K562 (cell line): ENCODE measurements at regions not wholly inside any gene's neighbourhood (a gene's known extent, or its start where the extent isn't known, plus 50 kb on each side); places are given as distances from the start of the nearest gene placed in this dataset.

Source experiments
- ATAC-seq: fragments of 200-7000 bp; cut with Tn5 transposase; 3 replicates; pipeline ENCODE4 v1.9.1; 2020; ENCODE audit warnings: moderate library complexity
- BruUV-seq: library from RNA; stranded (reverse); fragments of 400-500 nt; replicated peaks from 2 replicates; lab custom pipeline; 2021; lab: Mats Ljungman, UMichigan
- CTCF ChIA-PET: fragments of 300-600 bp; formaldehyde crosslinking; extraction: SDS; loops from one replicate; lab custom pipeline; 2021; ENCODE audit warnings: low intra/inter-chr PET ratio; lab: Yijun Ruan, JAX
- POLR2A ChIA-PET: fragments of 300-600, 350-650 bp; sonication (Branson Sonifier 250); formaldehyde crosslinking; extraction: SDS; loops from one replicate; lab custom pipeline; 2021; ENCODE audit warnings: antibody characterized with exemption, inconsistent platforms; lab: Yijun Ruan, JAX
- DNase-seq, 4 experiments: peaks; one replicate each; pipeline versions ENCODE4 v3.0.0 to v3.0.0-alpha.2; 2011 to 2018; ENCODE audit warnings: low spot score in 3 of 4, mixed read lengths in 3 of 4; ENCODE audit errors: extremely low read depth in 1 of 4
- FAIRE-seq: peaks from 2 replicates; lab custom pipeline; 2011; peaks lifted over from hg19 to GRCh38; lab: Jason Lieb, UNC
- H2AFZ ChIP-seq: 2 replicates; pipeline ENCODE4 v1.6.0; 2011; ENCODE audit warnings: low read depth, low read length, control low read depth, inconsistent platforms
- H3K27ac ChIP-seq: fragments of 200-600 bp; 3 replicates; pipeline ENCODE4 v1.8.0; 2011; ENCODE audit warnings: low read depth, mild to moderate bottlenecking, control low read depth, inconsistent platforms, low read length, moderate library complexity, mixed read lengths; ENCODE audit errors: extremely low read depth
- H3K27me3 ChIP-seq, 2 experiments: fragments of 300-600 bp in 1 of 2; 2 replicates in 1 of 2; 3 replicates in 1 of 2; pipeline versions ENCODE4 v1.6.0 to v1.8.0; 2011; ENCODE audit warnings: inconsistent platforms in 2 of 2, low read length in 2 of 2, mild to moderate bottlenecking in 1 of 2, mixed read lengths in 1 of 2, moderate library complexity in 1 of 2; ENCODE audit not compliant: control insufficient read depth in 2 of 2, insufficient read depth in 2 of 2
- H3K36me3 ChIP-seq: fragments of 300-600 bp; 3 replicates; pipeline ENCODE4 v1.8.0; 2011; ENCODE audit warnings: mild to moderate bottlenecking, low read length, inconsistent platforms; ENCODE audit not compliant: control insufficient read depth, insufficient read depth
- H3K4me1 ChIP-seq, 2 experiments: fragments of 200-600 bp in 1 of 2; replicated peaks in 1 of 2; 2 replicates in 1 of 2; 3 replicates in 1 of 2; pipeline versions ENCODE4 v1.5.1 to v1.8.0; 2011; ENCODE audit warnings: inconsistent platforms in 2 of 2, low read length in 2 of 2, mild to moderate bottlenecking in 1 of 2, mixed read lengths in 1 of 2, moderate library complexity in 1 of 2; ENCODE audit not compliant: control insufficient read depth in 2 of 2, insufficient read depth in 2 of 2
- H3K4me2 ChIP-seq: 2 replicates; pipeline ENCODE4 v1.6.1; 2011; ENCODE audit warnings: low read length, control low read depth, inconsistent platforms, mixed read lengths; ENCODE audit not compliant: insufficient read depth
- H3K4me3 ChIP-seq: fragments of 200-600 bp; sonication (generic), shearing (Covaris generic); 2 replicates; pipeline ENCODE4 v1.5.1; 2016; ENCODE audit warnings: control low read depth, inconsistent platforms
- H3K79me2 ChIP-seq: fragments of 200-600 bp; 3 replicates; pipeline ENCODE4 v1.8.0; 2011; ENCODE audit warnings: low read length, inconsistent platforms; ENCODE audit not compliant: control insufficient read depth, insufficient read depth
- H3K9ac ChIP-seq, 2 experiments: 2 replicates each; pipeline versions ENCODE4 v1.6.0 to v1.6.1; 2011; ENCODE audit warnings: low read depth in 2 of 2, low read length in 2 of 2, control low read depth in 1 of 2, inconsistent platforms in 1 of 2, mild to moderate bottlenecking in 1 of 2, mixed read lengths in 1 of 2; ENCODE audit not compliant: insufficient read depth in 1 of 2
- H3K9me1 ChIP-seq: one replicate; pipeline ENCODE4 v1.6.0; 2011; ENCODE audit warnings: inconsistent platforms, mild to moderate bottlenecking, low read length, moderate library complexity; ENCODE audit not compliant: control insufficient read depth, insufficient read depth
- H3K9me3 ChIP-seq: replicated peaks from 2 replicates; pipeline ENCODE4 v1.5.1; 2011; ENCODE audit warnings: low read depth, low read length, inconsistent platforms; ENCODE audit not compliant: control insufficient read depth, insufficient read depth
- H4K20me1 ChIP-seq: replicated peaks from 2 replicates; pipeline ENCODE4 v1.6.1; 2011; ENCODE audit warnings: low read length, inconsistent platforms, mixed read lengths; ENCODE audit not compliant: control insufficient read depth, insufficient read depth
- CBX5 ChIP-seq: IDR thresholded peaks from 2 replicates; pipeline ENCODE4 v1.6.1; 2014; ENCODE audit warnings: low read depth, borderline replicate concordance
- DPF2 ChIP-seq: fragments of 450-650 bp; IDR thresholded peaks from 2 replicates; pipeline ENCODE4 v1.6.1; 2016
- HDAC3 ChIP-seq: fragments of 450-650 bp; IDR thresholded peaks from 2 replicates; pipeline ENCODE4 v1.6.1; 2018; ENCODE audit warnings: borderline replicate concordance, mild to moderate bottlenecking, moderate library complexity; ENCODE audit not compliant: partially characterized antibody
- HNRNPLL ChIP-seq: fragments of 200-400 bp; formaldehyde crosslinking; IDR thresholded peaks from 2 replicates; pipeline ENCODE4 v1.6.1; 2017; ENCODE audit warnings: low read length, low read depth, mild to moderate bottlenecking; ENCODE audit not compliant: poor library complexity, severe bottlenecking
- MCM2 ChIP-seq: fragments of 450-650 bp; IDR thresholded peaks from 2 replicates; pipeline ENCODE4 v1.6.1; 2017; ENCODE audit warnings: low read depth, mild to moderate bottlenecking
- PBX2 ChIP-seq, 2 experiments: IDR thresholded peaks in 1 of 2; conservative IDR thresholded peaks in 1 of 2; 2 replicates each; pipeline ENCODE4 v1.6.1; 2016; ENCODE audit warnings: low read depth in 2 of 2, mild to moderate bottlenecking in 1 of 2, missing compliant biosample characterization in 1 of 2, missing genetic modification characterization in 1 of 2, moderate library complexity in 1 of 2
- RAD51 ChIP-seq: fragments of 450-650 bp; IDR thresholded peaks from 2 replicates; pipeline ENCODE4 v1.7.1; 2016; ENCODE audit warnings: low read depth, mild to moderate bottlenecking, borderline replicate concordance
- REST ChIP-seq, 2 experiments: fragments of 450-650 bp; formaldehyde crosslinking in 1 of 2; IDR thresholded peaks; 2 replicates each; pipeline versions ENCODE4 v1.4.0 to v1.6.1; 2014 to 2020; ENCODE audit warnings: mild to moderate bottlenecking in 2 of 2, borderline replicate concordance in 1 of 2, low read depth in 1 of 2
- RFX7 ChIP-seq: fragments of 250-450 bp; sonication (Bioruptor Pico); IDR thresholded peaks from 2 replicates; pipeline ENCODE4 v1.5.1; 2021; ENCODE audit warnings: mild to moderate bottlenecking
- SOX6 ChIP-seq: fragments of 450-650 bp; IDR thresholded peaks from 2 replicates; pipeline ENCODE4 v1.6.1; 2014; ENCODE audit warnings: mild to moderate bottlenecking
- ZFP1 ChIP-seq: fragments of 450-650 bp; formaldehyde crosslinking; IDR thresholded peaks from 2 replicates; pipeline ENCODE4 v1.4.0; 2020; ENCODE audit warnings: mild to moderate bottlenecking, mixed read lengths
- ZKSCAN1 ChIP-seq: fragments of 150-350 bp; IDR thresholded peaks from 2 replicates; pipeline ENCODE4 v1.6.1; 2016; ENCODE audit warnings: low read depth, low read length
- WGBS: fragments of 100-300 bp; shearing (Covaris generic); methylation state at CpG from one replicate; pipeline ENCODE4 v1.1.6; 2016; ENCODE audit warnings: low coverage, mixed read lengths; ENCODE audit not compliant: insufficient coverage; ENCODE audit errors: missing lambda C conversion rate; 5-methylcytosine and 5-hydroxymethylcytosine counted together
- in situ Hi-C: fragments of 300-500 bp; cut with MboI; formaldehyde crosslinking; loops from 4 replicates; pipeline ENCODE4 v1.15.0; 2018; ENCODE audit warnings: inconsistent platforms, mixed read lengths
- intact Hi-C: fragments of 100-400 bp; cut with micrococcal nuclease; formaldehyde crosslinking; loops from 2 replicates; pipeline ENCODE4 v1.14.2; 2022

- FAIRE-seq (no peak), ATAC-seq (no peak), DNase-seq (no peak)
- H3K9me1 ChIP-seq, result no peaks in the 10 kb centered on the region
- no peak overlapping the region for H3K4me2 ChIP-seq
- H4K20me1 ChIP-seq, result no peaks in the 10 kb centered on the region
- POLR2A ChIA-PET, result no interaction called here
- H3K27me3 ChIP-seq, result no peaks in the 10 kb centered on the region
- no peaks in the 10 kb centered on the region for H3K9me3 ChIP-seq
- no peaks in the 10 kb centered on the region for H3K4me1 ChIP-seq
- intact Hi-C loops, result no loop called here
- CTCF ChIA-PET, result no interaction called here
- 5% methylated on average over 2 of the region's 2 CpGs for WGBS
- H3K9ac ChIP-seq, result no peak overlapping the region
- no peaks in the 10 kb centered on the region for H3K36me3 ChIP-seq
- in situ Hi-C loops, result no loop called here
- H2AFZ ChIP-seq, result no peak overlapping the region
- no peak overlapping the region for H3K4me3 ChIP-seq
- no peaks in the 10 kb centered on the region for H3K79me2 ChIP-seq
- no peak overlapping the region for H3K27ac ChIP-seq
- no TSS peak for BruUV-seq
- TF ChIP-seq HDAC3 (no peak), RAD51 (no peak), ZFP1 (CRISPR knock-in tag) (no peak), RFX7 (CRISPR knock-in tag) (no peak), HNRNPLL (no peak), PBX2 (CRISPR knock-in tag; IDR thresholded peaks at IDR 0.05; ENCODE audit: low read depth) (no peak), PBX2 (tag; conservative IDR thresholded peaks at IDR 0.05; ENCODE audit: low read depth) (no peak), CBX5 (no peak), DPF2 (no peak), SOX6 (no peak), ZKSCAN1 (no peak), MCM2 (no peak), REST (IDR thresholded peaks at IDR 0.05; ENCODE audit: borderline replicate concordance) (no peak), REST (CRISPR knock-in tag; IDR thresholded peaks at IDR 0.05; ENCODE audit: low read depth) (no peak)
Measured at GRCh38 chr1:221328371-221328770, 413.5 kb downstream of the DUSP10 start.
